Panc1 (cell line): ENCODE measurements at regions not wholly inside any gene's neighbourhood (a gene's known extent, or its start where the extent isn't known, plus 50 kb on each side); places are given as distances from the start of the nearest gene placed in this dataset.

Experiments used
- ATAC-seq: fragments of 200-7000 bp; cut with Tn5 transposase; 2 replicates; pipeline ENCODE4 v1.9.1; 2020; ENCODE audit warnings: mild to moderate bottlenecking, moderate library complexity
- BruUV-seq: library from RNA; stranded (reverse); fragments of 400-500 nt; replicated peaks from 2 replicates; lab custom pipeline; 2021; lab: Mats Ljungman, UMichigan
- CTCF ChIA-PET: fragments of 300-600 bp; sonication (Branson Sonifier 250); formaldehyde crosslinking; loops from one replicate; lab custom pipeline; 2022; ENCODE audit warnings: antibody characterized with exemption; lab: Charles Lee
- POLR2A ChIA-PET: fragments of 300-600 bp; sonication (Branson Sonifier 250); formaldehyde crosslinking; loops from one replicate; lab custom pipeline; 2022; ENCODE audit warnings: antibody characterized with exemption; lab: Charles Lee
- DNase-seq: peaks from one replicate; pipeline ENCODE4 v3.0.0-alpha.2; 2010; ENCODE audit warnings: low read depth, low spot score
- H3K27ac ChIP-seq: 2 replicates; pipeline ENCODE4 v1.5.1; 2011; ENCODE audit warnings: mild to moderate bottlenecking, low read length, inconsistent platforms
- H3K27me3 ChIP-seq: fragments of 200-500 bp; sonication (Bioruptor generic); 2 replicates; pipeline ENCODE4 v1.6.0; 2014; ENCODE audit warnings: low read length, inconsistent platforms; ENCODE audit not compliant: control insufficient read depth, insufficient read depth
- H3K36me3 ChIP-seq: fragments of 200-500 bp; sonication (Bioruptor generic); 2 replicates; pipeline ENCODE4 v1.5.1; 2014; ENCODE audit warnings: inconsistent platforms, mild to moderate bottlenecking, low read length, moderate library complexity; ENCODE audit not compliant: control insufficient read depth, insufficient read depth
- H3K4me1 ChIP-seq: 2 replicates; pipeline ENCODE4 v1.5.1; 2011; ENCODE audit warnings: inconsistent platforms, mild to moderate bottlenecking, low read length, moderate library complexity; ENCODE audit not compliant: control insufficient read depth, insufficient read depth
- H3K4me3 ChIP-seq, 2 experiments: 2 replicates each; pipeline ENCODE4 v1.5.1; 2011 to 2012; ENCODE audit warnings: low read depth in 2 of 2, low read length in 2 of 2, mild to moderate bottlenecking in 2 of 2, inconsistent platforms in 1 of 2, moderate library complexity in 1 of 2
- H3K9me3 ChIP-seq: fragments of 200-500 bp; sonication (Bioruptor generic); 2 replicates; pipeline ENCODE4 v1.5.1; 2014; ENCODE audit warnings: low read depth, mild to moderate bottlenecking, inconsistent platforms, low read length, moderate library complexity; ENCODE audit not compliant: control insufficient read depth, insufficient read depth
- POLR2AphosphoS5 ChIP-seq: IDR thresholded peaks from 2 replicates; pipeline ENCODE4 v1.6.1; 2012; ENCODE audit warnings: mild to moderate bottlenecking, low read depth, low read length, moderate library complexity
- SIN3A ChIP-seq: IDR thresholded peaks from 2 replicates; pipeline ENCODE4 v1.6.1; 2012; ENCODE audit warnings: low read depth, mild to moderate bottlenecking, low read length, moderate library complexity, borderline replicate concordance; ENCODE audit not compliant: insufficient read depth
- TCF7L2 ChIP-seq: IDR thresholded peaks from 2 replicates; pipeline ENCODE4 v1.6.1; 2011; ENCODE audit warnings: mild to moderate bottlenecking, low read depth, low read length, inconsistent platforms
- in situ Hi-C: cut with HindIII; loops from 2 replicates; pipeline ENCODE4 v1.10.0; 2016; ENCODE audit warnings: low sequenced_read_pairs, low pct_unique_long_range_greater_than_20kb
- intact Hi-C: fragments of 100-400 bp; cut with micrococcal nuclease; formaldehyde crosslinking; loops from one replicate; pipeline ENCODE4 v1.10.0; 2022; ENCODE audit not compliant: unreplicated experiment
- TF ChIP-seq, protein P1 (sequence below): fragments of 450-650 bp; IDR thresholded peaks from 2 replicates; pipeline ENCODE4 v1.5.1; 2017; ENCODE audit warnings: mild to moderate bottlenecking
- TF ChIP-seq, protein P2 (sequence below), 2 experiments: IDR thresholded peaks; 2 replicates each; pipeline ENCODE4 v1.6.1; 2011 to 2012; ENCODE audit warnings: low read depth in 2 of 2, control low read depth in 1 of 2, low read length in 1 of 2, mild to moderate bottlenecking in 1 of 2, moderate library complexity in 1 of 2; ENCODE audit not compliant: insufficient read depth in 1 of 2

DNA sequence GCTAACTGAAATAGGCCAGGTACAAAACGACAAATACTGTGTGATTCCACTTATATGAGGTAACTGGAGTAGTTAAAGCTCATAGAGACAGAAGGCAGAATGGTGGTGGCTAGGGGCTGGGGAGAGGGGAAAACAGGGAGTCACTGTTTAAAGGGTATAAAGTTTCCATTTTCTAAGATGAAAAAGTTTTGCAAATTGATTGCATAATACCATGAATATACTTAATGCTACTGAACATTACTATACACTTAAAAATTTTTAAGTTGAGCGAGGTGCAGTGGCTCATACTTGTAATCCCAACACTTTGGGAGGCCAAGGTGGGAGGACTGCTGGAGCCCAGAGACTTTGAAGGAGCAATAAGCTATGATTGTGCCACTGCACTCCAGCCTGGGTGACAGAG, 138.6 kb upstream of the ARID1B start:
- Histone ChIP-seq H3K36me3 (no peaks in the 10 kb centered on the region), H3K27ac (no peak overlapping the region), H3K9me3 (no peaks in the 10 kb centered on the region), H3K4me3 (no peak overlapping the region), H3K4me1 (peaks cover 7% of the 10 kb centered on the region), H3K27me3 (no peaks in the 10 kb centered on the region)
- ATAC-seq (no peak), DNase-seq (no peak)
- CTCF ChIA-PET = interaction anchor here (0.6 kb wide), 1 partner anchor 47 kb away, joined by 4 read pairs; no protein-coding TSS in a partner anchor
- POLR2A ChIA-PET = interaction anchor here (0.5 kb wide), 1 partner anchor 269 kb away, joined by 8 read pairs; no protein-coding TSS in a partner anchor
- intact Hi-C loops (no loop called here), in situ Hi-C loops (no loop called here)
- BruUV-seq = no TSS peak
- no peak for TF ChIP-seq SIN3A
- TF ChIP-seq TCF7L2 = no peak
- TF ChIP-seq POLR2AphosphoS5 = no peak
- TF ChIP-seq, protein P1, sequence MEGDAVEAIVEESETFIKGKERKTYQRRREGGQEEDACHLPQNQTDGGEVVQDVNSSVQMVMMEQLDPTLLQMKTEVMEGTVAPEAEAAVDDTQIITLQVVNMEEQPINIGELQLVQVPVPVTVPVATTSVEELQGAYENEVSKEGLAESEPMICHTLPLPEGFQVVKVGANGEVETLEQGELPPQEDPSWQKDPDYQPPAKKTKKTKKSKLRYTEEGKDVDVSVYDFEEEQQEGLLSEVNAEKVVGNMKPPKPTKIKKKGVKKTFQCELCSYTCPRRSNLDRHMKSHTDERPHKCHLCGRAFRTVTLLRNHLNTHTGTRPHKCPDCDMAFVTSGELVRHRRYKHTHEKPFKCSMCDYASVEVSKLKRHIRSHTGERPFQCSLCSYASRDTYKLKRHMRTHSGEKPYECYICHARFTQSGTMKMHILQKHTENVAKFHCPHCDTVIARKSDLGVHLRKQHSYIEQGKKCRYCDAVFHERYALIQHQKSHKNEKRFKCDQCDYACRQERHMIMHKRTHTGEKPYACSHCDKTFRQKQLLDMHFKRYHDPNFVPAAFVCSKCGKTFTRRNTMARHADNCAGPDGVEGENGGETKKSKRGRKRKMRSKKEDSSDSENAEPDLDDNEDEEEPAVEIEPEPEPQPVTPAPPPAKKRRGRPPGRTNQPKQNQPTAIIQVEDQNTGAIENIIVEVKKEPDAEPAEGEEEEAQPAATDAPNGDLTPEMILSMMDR = no peak
- TF ChIP-seq, protein P2, sequence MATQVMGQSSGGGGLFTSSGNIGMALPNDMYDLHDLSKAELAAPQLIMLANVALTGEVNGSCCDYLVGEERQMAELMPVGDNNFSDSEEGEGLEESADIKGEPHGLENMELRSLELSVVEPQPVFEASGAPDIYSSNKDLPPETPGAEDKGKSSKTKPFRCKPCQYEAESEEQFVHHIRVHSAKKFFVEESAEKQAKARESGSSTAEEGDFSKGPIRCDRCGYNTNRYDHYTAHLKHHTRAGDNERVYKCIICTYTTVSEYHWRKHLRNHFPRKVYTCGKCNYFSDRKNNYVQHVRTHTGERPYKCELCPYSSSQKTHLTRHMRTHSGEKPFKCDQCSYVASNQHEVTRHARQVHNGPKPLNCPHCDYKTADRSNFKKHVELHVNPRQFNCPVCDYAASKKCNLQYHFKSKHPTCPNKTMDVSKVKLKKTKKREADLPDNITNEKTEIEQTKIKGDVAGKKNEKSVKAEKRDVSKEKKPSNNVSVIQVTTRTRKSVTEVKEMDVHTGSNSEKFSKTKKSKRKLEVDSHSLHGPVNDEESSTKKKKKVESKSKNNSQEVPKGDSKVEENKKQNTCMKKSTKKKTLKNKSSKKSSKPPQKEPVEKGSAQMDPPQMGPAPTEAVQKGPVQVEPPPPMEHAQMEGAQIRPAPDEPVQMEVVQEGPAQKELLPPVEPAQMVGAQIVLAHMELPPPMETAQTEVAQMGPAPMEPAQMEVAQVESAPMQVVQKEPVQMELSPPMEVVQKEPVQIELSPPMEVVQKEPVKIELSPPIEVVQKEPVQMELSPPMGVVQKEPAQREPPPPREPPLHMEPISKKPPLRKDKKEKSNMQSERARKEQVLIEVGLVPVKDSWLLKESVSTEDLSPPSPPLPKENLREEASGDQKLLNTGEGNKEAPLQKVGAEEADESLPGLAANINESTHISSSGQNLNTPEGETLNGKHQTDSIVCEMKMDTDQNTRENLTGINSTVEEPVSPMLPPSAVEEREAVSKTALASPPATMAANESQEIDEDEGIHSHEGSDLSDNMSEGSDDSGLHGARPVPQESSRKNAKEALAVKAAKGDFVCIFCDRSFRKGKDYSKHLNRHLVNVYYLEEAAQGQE (IDR thresholded peaks at IDR 0.05; ENCODE audit: insufficient read depth in 1 of 2, low read depth in 2 of 2, low read length in 1 of 2) = no peak

DNA sequence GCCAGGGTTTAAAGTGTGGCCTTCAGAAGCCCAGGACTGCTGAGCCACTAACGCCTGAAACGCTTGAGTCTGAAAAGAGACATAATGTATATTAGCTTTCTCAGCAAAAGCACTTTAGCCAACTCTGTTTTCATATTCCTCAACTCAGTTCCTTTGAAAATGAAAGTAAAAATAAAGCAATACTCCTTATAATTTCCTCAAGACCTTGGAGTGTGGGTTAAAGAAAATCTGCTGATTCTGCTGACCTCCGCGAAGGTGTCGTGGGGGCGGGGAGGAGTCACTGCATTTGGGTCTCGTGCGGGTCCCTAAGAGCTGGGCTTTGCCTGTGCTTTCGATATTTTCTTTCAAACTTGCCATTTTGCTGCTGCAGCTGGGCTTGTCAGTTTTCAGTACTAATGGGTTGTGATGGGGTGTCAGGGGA, 142.2 kb upstream of the ARID1B start:
- in situ Hi-C loops = no loop called here
- BruUV-seq = no TSS peak
- ATAC-seq (no peak), DNase-seq (no peak)
- Histone ChIP-seq H3K9me3 (no peaks in the 10 kb centered on the region), H3K4me3 (0 out of 4 replicates have a peak overlapping the region, but pooled peaks of 1 of the 2 experiments have one; percentile 23), H3K27ac (peak overlapping the region; percentile 51; the same call in 1 of the 2 replicates), H3K27me3 (no peaks in the 10 kb centered on the region), H3K4me1 (peaks cover 7% of the 10 kb centered on the region), H3K36me3 (no peaks in the 10 kb centered on the region)
- TF ChIP-seq, protein P1 = no peak
- TF ChIP-seq TCF7L2 = no peak
- TF ChIP-seq SIN3A = no peak
- TF ChIP-seq POLR2AphosphoS5 = no peak
- TF ChIP-seq, protein P2 (IDR thresholded peaks at IDR 0.05; ENCODE audit: insufficient read depth in 1 of 2, low read depth in 2 of 2, low read length in 1 of 2) = no peak
- ChIA-PET POLR2A (no interaction called here), CTCF (no interaction called here)
- intact Hi-C loops = no loop called here
